Keratinocyte (primary cell): ENCODE measurements at regions not wholly inside any gene's neighbourhood (a gene's known extent, or its start where the extent isn't known, plus 50 kb on each side); places are given as distances from the start of the nearest gene placed in this dataset.

Experiments
- CTCF ChIP-seq, 3 experiments: IDR thresholded peaks in 1 of 3; conservative IDR thresholded peaks in 1 of 3; optimal IDR thresholded peaks in 1 of 3; 2 replicates in 2 of 3; 3 replicates in 1 of 3; pipeline versions ENCODE3 to v1.5.1; 2011; ENCODE audit warnings: low read length in 3 of 3, mild to moderate bottlenecking in 3 of 3, moderate library complexity in 2 of 3, control low read depth in 1 of 3, inconsistent platforms in 1 of 3; ENCODE audit not compliant: insufficient read depth in 2 of 3; ENCODE audit errors: extremely low read depth in 1 of 3
- EZH2 ChIP-seq: IDR thresholded peaks from one replicate; pipeline ENCODE4 v1.6.1; 2012; ENCODE audit warnings: inconsistent platforms, mild to moderate bottlenecking, low read length, moderate library complexity

- TF ChIP-seq CTCF (optimal IDR thresholded peaks at IDR 0.05 in 1 of 3, IDR thresholded peaks at IDR 0.05 in 1 of 3, conservative IDR thresholded peaks at IDR 0.05 in 1 of 3; ENCODE audit: extremely low read depth in 1 of 3, insufficient read depth in 2 of 3, low read length in 3 of 3): no peak
- TF ChIP-seq EZH2: no peak
Observed at GRCh38 chr6:81638366-81638765, 114.1 kb downstream of the TENT5A start.
